ENCODE measurements at regions not wholly inside any gene's neighbourhood (a gene's known extent, or its start where the extent isn't known, plus 50 kb on each side); places are given as distances from the start of the nearest gene placed in this dataset.

GRCh38 chr4:148980782-148981480, 538.7 kb upstream of the NR3C2 start:
- no peak for DNase-seq (ENCODE audit: low read depth in 1 of 2, low spot score in 1 of 2)
- H3K9me3 ChIP-seq = no peaks in the 10 kb centered on the region
- no peak for ATAC-seq
- no peak overlapping the region for H3K27ac ChIP-seq
- CTCF ChIA-PET = no interaction called here
- H3K4me1 ChIP-seq = no peaks in the 10 kb centered on the region
- POLR2A ChIA-PET = no interaction called here
- no peak overlapping the region for H3K4me2 ChIP-seq
- no peak overlapping the region for H3K4me3 ChIP-seq
- no peak for FAIRE-seq
- TF ChIP-seq BCL3 (IDR thresholded peaks at IDR 0.05) = no peak

GRCh38 chr4:148978301-148978700, 536.1 kb upstream of the NR3C2 start:
- TF ChIP-seq RAD21 (conservative IDR thresholded peaks at IDR 0.05 in 1 of 2, IDR thresholded peaks at IDR 0.05 in 1 of 2) (no peak), CBX8 (IDR thresholded peaks at IDR 0.05) (no peak), NFE2L2 (conservative IDR thresholded peaks at IDR 0.05; ENCODE audit: low read length) (no peak), HOXB5 (CRISPR knock-in tag; IDR thresholded peaks at IDR 0.05) (no peak), EHMT2 (IDR thresholded peaks at IDR 0.05; ENCODE audit: low read depth) (no peak)
- DNase-seq (ENCODE audit: low read depth in 1 of 2, low spot score in 1 of 2) (no peak), ATAC-seq (no peak), FAIRE-seq (no peak)
- H3K4me2 ChIP-seq = no peak overlapping the region
- H3K27ac ChIP-seq = no peak overlapping the region
- no peaks in the 10 kb centered on the region for H3K4me1 ChIP-seq
- no peaks in the 10 kb centered on the region for H3K9me3 ChIP-seq
- ChIA-PET CTCF (no interaction called here), POLR2A (no interaction called here)
- WGBS (ENCODE audit: missing lambda C conversion rate) = 7% methylated on average over 3 of the region's 3 CpGs
- no peak overlapping the region for H3K4me3 ChIP-seq

GRCh38 chr4:148975464-148975863, 533.2 kb upstream of the NR3C2 start:
- ChIA-PET POLR2A (no interaction called here), CTCF (no interaction called here)
- FAIRE-seq = no peak
- TF ChIP-seq SMC3 (IDR thresholded peaks at IDR 0.05) (no peak), CBX8 (IDR thresholded peaks at IDR 0.05) (no peak), POLR2AphosphoS2 (conservative IDR thresholded peaks at IDR 0.05; ENCODE audit: low read length) (no peak), EHF (CRISPR knock-in tag; IDR thresholded peaks at IDR 0.05) (no peak), ESRRA (IDR thresholded peaks at IDR 0.05; ENCODE audit: borderline replicate concordance, low read length) (no peak), KDM5A (IDR thresholded peaks at IDR 0.05) (no peak), TFCP2L1 (CRISPR knock-in tag; IDR thresholded peaks at IDR 0.05) (no peak), ATOH8 (CRISPR knock-in tag; IDR thresholded peaks at IDR 0.05; ENCODE audit: low read depth) (no peak), MAZ (IDR thresholded peaks at IDR 0.05; ENCODE audit: borderline replicate concordance, low read depth, low read length) (no peak), HOXB5 (CRISPR knock-in tag; IDR thresholded peaks at IDR 0.05) (no peak), BHLHE40 (IDR thresholded peaks at IDR 0.05; ENCODE audit: low read depth, low read length) (no peak), EP300 (IDR thresholded peaks at IDR 0.05) (no peak)
- no peak overlapping the region for H3K4me2 ChIP-seq
- no peak overlapping the region for H3K4me3 ChIP-seq
- H3K27ac ChIP-seq = no peak overlapping the region
- no peak for DNase-seq (ENCODE audit: low read depth in 1 of 2, low spot score in 1 of 2)
- no peaks in the 10 kb centered on the region for H3K9me3 ChIP-seq
- no peak for ATAC-seq
- H3K4me1 ChIP-seq = no peaks in the 10 kb centered on the region
- 5% methylated on average over 1 of the region's 1 CpG for WGBS (ENCODE audit: missing lambda C conversion rate)

- CTCF ChIA-PET = no interaction called here
- DNase-seq (ENCODE audit: low read depth in 1 of 2, low spot score in 1 of 2) = no peak
- TF ChIP-seq HMGXB4 (CRISPR knock-in tag; IDR thresholded peaks at IDR 0.05; ENCODE audit: borderline replicate concordance) = no peak
- no peak for TF ChIP-seq ATOH8 (CRISPR knock-in tag; IDR thresholded peaks at IDR 0.05; ENCODE audit: low read depth)
- TF ChIP-seq CBX8 (IDR thresholded peaks at IDR 0.05) = no peak
- no peak for TF ChIP-seq ZNF302 (CRISPR knock-in tag; IDR thresholded peaks at IDR 0.05)
- TF ChIP-seq MAX (IDR thresholded peaks at IDR 0.05) = no peak
- no peak for TF ChIP-seq TFCP2L1 (CRISPR knock-in tag; IDR thresholded peaks at IDR 0.05)
- no peak for TF ChIP-seq CHD2 (IDR thresholded peaks at IDR 0.05; ENCODE audit: low read length, partially characterized antibody)
- no peak for TF ChIP-seq POLR2AphosphoS2 (conservative IDR thresholded peaks at IDR 0.05; ENCODE audit: low read length)
- no peak for TF ChIP-seq EHMT2 (IDR thresholded peaks at IDR 0.05; ENCODE audit: low read depth)
- no peak for TF ChIP-seq RAD21 (conservative IDR thresholded peaks at IDR 0.05 in 1 of 2, IDR thresholded peaks at IDR 0.05 in 1 of 2)
- no peak for TF ChIP-seq JUNB (IDR thresholded peaks at IDR 0.05)
- no peak for TF ChIP-seq MYC (IDR thresholded peaks at IDR 0.05; ENCODE audit: borderline replicate concordance, low read length)
- no peak for TF ChIP-seq RARB (CRISPR knock-in tag; IDR thresholded peaks at IDR 0.05)
- no peak for FAIRE-seq
- POLR2A ChIA-PET = no interaction called here
- WGBS (ENCODE audit: missing lambda C conversion rate) = 23% methylated on average over 2 of the region's 2 CpGs
- no peaks in the 10 kb centered on the region for H3K9me3 ChIP-seq
- no peak overlapping the region for H3K4me2 ChIP-seq
- H3K4me3 ChIP-seq = no peak overlapping the region
- no peaks in the 10 kb centered on the region for H3K4me1 ChIP-seq
- H3K27ac ChIP-seq = no peak overlapping the region
- no peak for ATAC-seq
Measured at GRCh38 chr4:148965080-148965479, 522.9 kb upstream of the NR3C2 start.
